ENCODE measurements at regions not wholly inside any gene's neighbourhood (a gene's known extent, or its start where the extent isn't known, plus 50 kb on each side); places are given as distances from the start of the nearest gene placed in this dataset.

- no peak for TF ChIP-seq POLR2A (IDR thresholded peaks at IDR 0.05; ENCODE audit: low read depth, low read length)
- no peak for TF ChIP-seq TAF1 (IDR thresholded peaks at IDR 0.05; ENCODE audit: low read depth, low read length)
- TF ChIP-seq POLR2AphosphoS5 (IDR thresholded peaks at IDR 0.05; ENCODE audit: low read depth, low read length) = no peak
- no peak for TF ChIP-seq POU2F2 (IDR thresholded peaks at IDR 0.05; ENCODE audit: low read depth, low read length)
These were observed 66.3 kb upstream of the SELENOP start for GRCh38 chr5:42878041-42878440.
